B cell (primary cell): ENCODE measurements at regions not wholly inside any gene's neighbourhood (a gene's known extent, or its start where the extent isn't known, plus 50 kb on each side); places are given as distances from the start of the nearest gene placed in this dataset.

ENCODE experiments used
- ATAC-seq: fragments of 200-7000 bp; cut with Tn5 transposase; one replicate; pipeline ENCODE4 v1.10.0; 2021; ENCODE audit warnings: low read depth, mild to moderate bottlenecking, moderate number of reproducible peaks, moderate library complexity
- CTCF ChIA-PET: fragments of 350-600 bp; sonication (Branson Sonifier 250); formaldehyde crosslinking; loops from one replicate; lab custom pipeline; 2021; ENCODE audit warnings: antibody characterized with exemption, inconsistent platforms; lab: Charles Lee
- POLR2A ChIA-PET: fragments of 350-600 bp; sonication (Branson Sonifier 250); formaldehyde crosslinking; loops from one replicate; lab custom pipeline; 2021; ENCODE audit warnings: antibody characterized with exemption; lab: Charles Lee
- DNase-seq: peaks from one replicate; pipeline ENCODE4 v3.0.0; 2013
- H2AFZ ChIP-seq: 2 replicates; pipeline ENCODE4 v1.6.1; 2012; ENCODE audit warnings: mild to moderate bottlenecking, low read depth, low read length; ENCODE audit not compliant: insufficient read depth, poor library complexity, severe bottlenecking
- H3K27ac ChIP-seq, 2 donors: 1 replicate in 1 of 2; 2 replicates in 1 of 2; pipeline ENCODE4 v1.5.1; 2012 to 2013; ENCODE audit warnings: low read length in 2 of 2, mild to moderate bottlenecking in 2 of 2, moderate library complexity in 1 of 2
- H3K27me3 ChIP-seq, 4 experiments: fragments of 200-600 bp in 1 of 4; sonication (generic) in 1 of 4; replicated peaks in 1 of 4; 1 replicate in 2 of 4; 2 replicates in 2 of 4; pipeline versions ENCODE4 v1.6.1 to v1.7.0; 2013 to 2016; ENCODE audit warnings: low read length in 3 of 4, mild to moderate bottlenecking in 2 of 4, mixed read lengths in 1 of 4, moderate library complexity in 1 of 4; ENCODE audit not compliant: insufficient read depth in 4 of 4, control insufficient read depth in 3 of 4; ENCODE audit errors: control extremely low read depth in 1 of 4
- H3K36me3 ChIP-seq, 2 experiments: replicated peaks in 1 of 2; 1 replicate in 1 of 2; 2 replicates in 1 of 2; pipeline versions ENCODE4 v1.6.1 to v1.7.1; 2013; ENCODE audit warnings: low read length in 1 of 2; ENCODE audit not compliant: insufficient read depth in 2 of 2, control insufficient read depth in 1 of 2; ENCODE audit errors: control extremely low read depth in 1 of 2, extremely low read depth in 1 of 2
- H3K4me1 ChIP-seq, 2 donors: fragments of 200-600 bp in 1 of 2; sonication (generic) in 1 of 2; 1 replicate in 1 of 2; 2 replicates in 1 of 2; pipeline versions ENCODE4 v1.5.1 to v1.6.1; 2013 to 2017; ENCODE audit warnings: low read length in 2 of 2; ENCODE audit not compliant: control insufficient read depth in 2 of 2, insufficient read depth in 2 of 2
- H3K4me2 ChIP-seq: replicated peaks from 2 replicates; pipeline ENCODE3; 2012; ENCODE audit warnings: mild to moderate bottlenecking, low read depth, low read length; ENCODE audit not compliant: poor library complexity, severe bottlenecking
- H3K4me3 ChIP-seq, 5 experiments: fragments of 200-600 bp in 1 of 5; sonication (generic) in 1 of 5; 1 replicate in 3 of 5; 2 replicates in 2 of 5; pipeline versions ENCODE4 v1.5.1 to v1.7.0; 2011 to 2016; ENCODE audit warnings: low read length in 4 of 5, mild to moderate bottlenecking in 4 of 5, low read depth in 2 of 5, control low read depth in 1 of 5, moderate library complexity in 1 of 5; ENCODE audit not compliant: insufficient read depth in 1 of 5; ENCODE audit errors: control extremely low read depth in 1 of 5, extremely low read depth in 1 of 5
- H3K79me2 ChIP-seq: fragments of 200-600 bp; sonication (generic); one replicate; pipeline ENCODE4 v1.6.0; 2016; ENCODE audit warnings: low read length; ENCODE audit not compliant: control insufficient read depth, insufficient read depth
- H3K9ac ChIP-seq: fragments of 200-600 bp; sonication (generic); 2 replicates; pipeline ENCODE4 v1.6.1; 2017; ENCODE audit warnings: mild to moderate bottlenecking, low read length, moderate library complexity
- H3K9me3 ChIP-seq, 3 donors: one replicate each; pipeline versions ENCODE4 v1.6.1 to v1.7.1; 2013; ENCODE audit warnings: low read length in 2 of 3; ENCODE audit not compliant: control insufficient read depth in 2 of 3, insufficient read depth in 1 of 3; ENCODE audit errors: control extremely low read depth in 1 of 3
- H4K20me1 ChIP-seq: 2 replicates; pipeline ENCODE4 v1.6.0; 2012; ENCODE audit warnings: mild to moderate bottlenecking, low read length; ENCODE audit not compliant: insufficient read depth, control insufficient read depth, poor library complexity, severe bottlenecking
- H3K27ac Mint-ChIP-seq: one replicate; pipeline ENCODE4 v1.8.0; 2021; ENCODE audit warnings: mixed read lengths
- H3K27me3 Mint-ChIP-seq: one replicate; pipeline ENCODE4 v1.8.0; 2021; ENCODE audit warnings: mixed read lengths
- H3K4me1 Mint-ChIP-seq: one replicate; pipeline ENCODE4 v1.8.0; 2021; ENCODE audit warnings: mixed read lengths
- H3K4me3 Mint-ChIP-seq: one replicate; pipeline ENCODE4 v1.8.0; 2021; ENCODE audit warnings: mixed read lengths
- H3K9me3 Mint-ChIP-seq: one replicate; pipeline ENCODE4 v1.8.0; 2022; ENCODE audit warnings: mixed read lengths; ENCODE audit not compliant: insufficient read depth
- EZH2 ChIP-seq: IDR thresholded peaks from 2 replicates; pipeline ENCODE4 v1.6.1; 2012; ENCODE audit warnings: borderline replicate concordance, low read depth, mild to moderate bottlenecking, moderate library complexity, low read length; ENCODE audit not compliant: insufficient read depth, poor library complexity, severe bottlenecking
- WGBS: methylation state at CpG from one replicate; pipeline ENCODE4 v1.1.5; 2013; ENCODE audit warnings: missing lambda C conversion rate; ENCODE audit not compliant: insufficient coverage; 5-methylcytosine and 5-hydroxymethylcytosine counted together
- intact Hi-C: fragments of 100-400 bp; cut with micrococcal nuclease; formaldehyde crosslinking; loops from one replicate; pipeline ENCODE4 v1.10.0; 2022
- TF ChIP-seq, protein P1 (sequence below): fragments of 200-600 bp; IDR thresholded peaks from one replicate; pipeline ENCODE4 v1.8.0; 2022; ENCODE audit warnings: antibody characterized with exemption, mild to moderate bottlenecking

- Histone ChIP-seq H3K4me1 (no peaks in the 10 kb centered on the region), H3K27me3 (no peaks in the 10 kb centered on the region), H3K4me3 (no peak overlapping the region), H3K79me2 (no peaks in the 10 kb centered on the region), H3K27ac (no peak overlapping the region), H3K4me2 (no peak overlapping the region), H3K36me3 (no peaks in the 10 kb centered on the region), H3K9ac (no peak overlapping the region), H3K9me3 (peaks cover 0 to 6% (median 0%) of the 10 kb centered on the region in 3 donors), H2AFZ (no peak overlapping the region), H4K20me1 (no peaks in the 10 kb centered on the region)
- CTCF ChIA-PET, result no interaction called here
- H3K4me1 Mint-ChIP-seq, result no peaks in the 10 kb centered on the region
- TF ChIP-seq EZH2, result no peak
- TF ChIP-seq, protein P1, sequence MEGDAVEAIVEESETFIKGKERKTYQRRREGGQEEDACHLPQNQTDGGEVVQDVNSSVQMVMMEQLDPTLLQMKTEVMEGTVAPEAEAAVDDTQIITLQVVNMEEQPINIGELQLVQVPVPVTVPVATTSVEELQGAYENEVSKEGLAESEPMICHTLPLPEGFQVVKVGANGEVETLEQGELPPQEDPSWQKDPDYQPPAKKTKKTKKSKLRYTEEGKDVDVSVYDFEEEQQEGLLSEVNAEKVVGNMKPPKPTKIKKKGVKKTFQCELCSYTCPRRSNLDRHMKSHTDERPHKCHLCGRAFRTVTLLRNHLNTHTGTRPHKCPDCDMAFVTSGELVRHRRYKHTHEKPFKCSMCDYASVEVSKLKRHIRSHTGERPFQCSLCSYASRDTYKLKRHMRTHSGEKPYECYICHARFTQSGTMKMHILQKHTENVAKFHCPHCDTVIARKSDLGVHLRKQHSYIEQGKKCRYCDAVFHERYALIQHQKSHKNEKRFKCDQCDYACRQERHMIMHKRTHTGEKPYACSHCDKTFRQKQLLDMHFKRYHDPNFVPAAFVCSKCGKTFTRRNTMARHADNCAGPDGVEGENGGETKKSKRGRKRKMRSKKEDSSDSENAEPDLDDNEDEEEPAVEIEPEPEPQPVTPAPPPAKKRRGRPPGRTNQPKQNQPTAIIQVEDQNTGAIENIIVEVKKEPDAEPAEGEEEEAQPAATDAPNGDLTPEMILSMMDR, result no peak
- H3K9me3 Mint-ChIP-seq, result peaks cover 2% of the 10 kb centered on the region
- H3K4me3 Mint-ChIP-seq, result no peak overlapping the region
- no peak overlapping the region for H3K27ac Mint-ChIP-seq
- intact Hi-C loops, result no loop called here
- no peaks in the 10 kb centered on the region for H3K27me3 Mint-ChIP-seq
- ATAC-seq (no peak), DNase-seq (no peak)
- POLR2A ChIA-PET, result no interaction called here
Measured at GRCh38 chr13:65035302-65035701, 2194.8 kb downstream of the PCDH9 start.

DNA sequence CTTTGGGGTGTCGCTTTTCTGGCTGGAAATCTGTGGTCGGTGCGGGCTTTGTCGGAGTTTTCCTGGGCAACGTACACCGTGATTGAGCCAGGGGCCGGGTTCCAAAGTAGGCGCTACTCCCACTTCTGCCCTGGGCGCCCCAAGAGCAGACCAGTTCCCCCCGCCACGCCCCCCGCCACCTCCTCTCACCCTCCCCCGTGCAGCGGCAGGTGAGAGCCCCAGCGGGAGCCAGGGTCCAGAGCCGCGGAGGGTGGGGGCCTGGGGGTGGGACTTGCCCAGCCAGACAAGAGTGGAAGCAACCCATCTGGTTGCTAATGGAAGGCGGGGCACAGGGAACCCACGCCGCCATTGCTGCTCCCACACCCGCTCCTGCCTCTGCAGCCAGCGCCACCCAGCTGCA is 2195.9 kb downstream of the PCDH9 start:
- H2AFZ ChIP-seq, result no peak overlapping the region
- no peak overlapping the region for H3K27ac ChIP-seq
- no peak overlapping the region for H3K4me3 ChIP-seq
- no peaks in the 10 kb centered on the region for H3K4me1 Mint-ChIP-seq
- H3K9me3 Mint-ChIP-seq, result peaks cover 2% of the 10 kb centered on the region
- POLR2A ChIA-PET, result no interaction called here
- H3K36me3 ChIP-seq, result no peaks in the 10 kb centered on the region
- CTCF ChIA-PET, result no interaction called here
- DNase-seq, result no peak
- TF ChIP-seq, protein P1, result no peak
- no peak for TF ChIP-seq EZH2
- H3K27me3 Mint-ChIP-seq, result no peaks in the 10 kb centered on the region
- no peaks in the 10 kb centered on the region for H4K20me1 ChIP-seq
- ATAC-seq, result no peak
- no peaks in the 10 kb centered on the region for H3K79me2 ChIP-seq
- H3K9ac ChIP-seq, result no peak overlapping the region
- H3K4me3 Mint-ChIP-seq, result no peak overlapping the region
- H3K9me3 ChIP-seq, result peaks cover 0 to 6% (median 0%) of the 10 kb centered on the region in 3 donors
- H3K4me2 ChIP-seq, result no peak overlapping the region
- 97% methylated on average over 9 of the region's 22 CpGs for WGBS
- intact Hi-C loops, result no loop called here
- H3K4me1 ChIP-seq, result no peaks in the 10 kb centered on the region
- H3K27me3 ChIP-seq, result no peaks in the 10 kb centered on the region
- no peak overlapping the region for H3K27ac Mint-ChIP-seq
